Germinal center (tissue), 1 donor: ENCODE measurements at regions not wholly inside any gene's neighbourhood (a gene's known extent, or its start where the extent isn't known, plus 50 kb on each side); places are given as distances from the start of the nearest gene placed in this dataset.
"Not testable (repeated sequence)": the region's sequence is repeated elsewhere in the genome, so short reads cannot be mapped to it uniquely, and the experiment has no call there.

Experiments
- DNase-seq: peaks from one replicate; pipeline ENCODE4 v3.0.0; 2012; ENCODE audit warnings: mixed read lengths, low spot score

DNA sequence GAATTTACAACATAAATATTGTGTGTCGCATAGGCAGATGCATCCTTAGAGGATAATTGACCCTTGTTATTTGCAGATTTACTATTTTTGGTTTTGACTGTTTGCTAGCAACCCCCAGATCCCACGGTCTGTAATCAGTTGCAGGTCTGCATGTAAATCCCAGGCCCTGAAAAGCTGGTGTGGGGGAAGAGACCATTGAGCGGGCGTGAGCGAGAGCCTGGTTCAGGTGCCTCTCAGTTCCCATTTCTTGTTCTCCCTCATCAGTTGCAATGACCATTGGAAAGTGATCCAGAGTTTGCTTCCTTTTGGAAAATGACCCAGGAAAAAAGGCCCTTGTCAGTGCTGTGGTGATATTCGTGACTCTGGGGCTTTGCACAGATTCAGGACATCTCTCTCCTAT is 238.9 kb downstream of the UACA start:
- DNase-seq: no peak

DNA sequence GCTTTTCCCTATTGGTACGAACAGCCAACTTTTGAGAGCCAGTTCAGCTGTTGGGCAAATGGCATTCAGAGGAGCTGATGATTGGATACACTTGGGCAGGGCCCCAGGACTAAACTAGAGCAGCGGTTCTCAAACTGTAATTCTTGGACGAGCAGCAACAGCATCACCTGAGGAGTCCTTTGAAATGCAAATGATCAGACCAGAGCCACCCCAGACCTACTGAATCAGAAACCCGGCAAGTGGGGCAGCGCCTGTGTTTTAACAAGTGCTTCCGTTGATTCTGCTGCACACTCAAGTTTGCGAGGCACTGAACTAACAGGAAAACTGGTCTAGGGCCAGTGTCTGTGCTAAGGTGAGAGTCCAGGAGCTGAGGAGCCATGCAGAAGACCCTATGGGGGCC is 239.7 kb downstream of the UACA start:
- no peak for DNase-seq

DNA sequence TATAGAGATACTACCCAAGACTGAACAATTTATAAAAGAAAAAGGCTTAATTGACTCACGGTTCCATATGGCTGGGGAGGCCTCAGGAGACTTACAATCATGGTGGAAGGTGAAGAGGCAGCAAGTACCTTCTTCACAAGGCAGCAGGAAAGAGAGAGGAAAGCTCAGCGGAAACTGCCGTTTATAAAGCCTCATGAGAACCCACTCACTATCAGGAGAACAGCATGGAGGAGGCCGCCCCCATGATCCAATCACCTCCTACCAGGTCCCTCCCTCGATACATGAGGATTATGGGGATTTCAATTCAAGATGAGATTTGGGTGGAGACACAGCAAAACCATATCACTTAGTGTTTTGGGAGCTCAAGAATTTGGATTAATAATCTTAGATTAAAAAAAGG is 240.2 kb downstream of the UACA start:
- DNase-seq: no peak

DNA sequence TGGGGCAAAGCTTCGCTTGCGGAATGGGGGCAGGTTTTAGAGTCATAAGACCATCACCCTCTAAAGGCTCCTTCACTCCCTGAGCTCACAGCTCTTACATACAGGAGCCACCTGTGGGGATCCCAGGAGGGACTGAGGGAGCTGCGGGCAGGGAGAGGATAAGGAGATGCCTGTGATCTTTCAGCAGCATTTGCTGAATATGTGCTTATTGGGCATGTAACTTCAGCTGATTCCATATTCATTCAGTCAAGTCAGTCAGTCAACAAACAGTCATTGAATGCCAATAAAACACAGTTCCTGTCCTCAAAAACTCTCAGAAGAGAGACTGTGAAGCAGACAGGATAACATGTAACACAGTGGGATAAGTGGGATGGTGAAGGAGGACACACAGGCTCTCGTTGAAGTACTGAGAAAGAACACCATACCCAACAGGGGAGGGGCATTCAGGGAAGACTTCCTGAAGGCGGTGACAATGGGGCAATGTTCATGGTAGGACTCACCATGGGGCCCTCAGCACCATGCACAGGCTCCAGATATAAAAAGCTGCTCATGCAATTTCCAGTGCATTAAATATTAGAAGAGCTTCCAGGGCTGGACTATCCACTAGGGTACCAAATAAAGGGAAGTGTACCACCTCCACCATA is 240.9 kb downstream of the UACA start:
- DNase-seq: no peak

DNA sequence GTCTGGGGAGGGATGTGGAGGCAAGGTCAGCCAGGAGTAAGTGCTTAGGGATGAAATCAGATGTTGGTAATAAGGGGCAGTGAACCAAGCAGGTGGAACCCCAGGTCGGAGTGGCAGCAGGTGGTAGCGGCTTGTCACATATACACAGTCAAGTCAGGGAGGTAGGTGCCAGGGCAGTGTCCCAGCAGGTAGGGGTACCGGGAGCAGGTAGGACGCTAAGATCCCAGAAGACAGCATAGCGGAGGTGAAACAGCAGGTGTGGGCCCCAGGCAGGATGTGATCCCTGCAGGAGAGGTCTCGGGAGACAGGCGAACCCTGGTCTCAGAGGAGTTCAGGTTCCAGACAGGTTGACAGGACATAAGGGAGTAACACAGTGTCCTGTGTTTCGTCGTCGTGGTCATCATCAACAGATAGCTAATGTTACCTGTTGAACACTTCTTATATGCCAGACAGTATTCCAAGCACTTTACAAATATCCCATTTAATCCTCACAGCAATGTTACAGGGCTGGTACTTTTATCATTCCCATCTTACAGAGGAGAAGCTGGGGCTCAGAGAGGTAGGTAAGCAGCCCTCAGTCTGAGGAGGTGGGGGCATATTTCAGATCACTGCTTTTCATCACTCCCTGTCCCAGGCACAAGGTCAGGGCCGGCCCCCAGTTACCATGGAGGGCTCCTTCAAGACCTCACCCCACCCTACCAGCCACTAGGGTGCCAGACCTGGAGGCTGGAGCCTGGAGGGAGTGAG is 241.6 kb downstream of the UACA start:
- DNase-seq: no peak

DNA sequence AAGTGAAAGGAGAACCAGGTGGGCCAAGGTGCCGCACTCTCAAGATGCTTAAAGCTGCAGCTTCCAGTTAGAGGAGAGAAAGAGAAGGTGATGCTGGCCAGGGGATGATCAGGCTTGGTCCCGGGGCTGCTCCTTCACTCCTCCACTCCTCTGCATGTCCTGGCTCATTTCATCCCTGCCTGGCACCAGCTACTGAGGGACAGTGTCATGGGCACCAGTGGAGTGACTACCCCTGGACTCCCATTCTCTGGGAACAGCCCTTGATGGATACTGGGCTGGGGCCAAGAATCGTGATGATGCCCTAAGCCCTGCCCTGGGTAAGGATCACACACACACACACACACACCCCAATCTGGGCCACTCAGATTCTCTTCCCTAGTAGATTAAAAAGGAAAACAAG is 243.7 kb downstream of the UACA start:
- DNase-seq: no peak

DNA sequence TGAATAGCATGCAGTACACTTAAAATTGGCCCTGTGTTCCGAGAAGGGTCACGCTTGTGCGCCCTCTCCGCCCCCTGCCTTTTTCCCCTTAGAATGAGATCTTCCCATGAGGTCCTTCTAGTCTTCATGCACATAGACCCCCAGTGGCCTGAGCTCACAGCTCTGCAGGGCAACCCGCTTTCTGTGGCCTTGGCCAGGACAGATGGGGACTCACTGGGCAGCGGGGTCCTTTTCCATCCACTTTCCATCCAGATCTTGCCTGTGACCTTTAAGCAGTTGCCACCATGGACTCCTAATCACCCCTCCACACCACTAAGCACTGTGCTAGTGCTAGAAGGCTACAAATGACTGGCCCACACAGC is 244.4 kb downstream of the UACA start:
- no peak for DNase-seq

DNA sequence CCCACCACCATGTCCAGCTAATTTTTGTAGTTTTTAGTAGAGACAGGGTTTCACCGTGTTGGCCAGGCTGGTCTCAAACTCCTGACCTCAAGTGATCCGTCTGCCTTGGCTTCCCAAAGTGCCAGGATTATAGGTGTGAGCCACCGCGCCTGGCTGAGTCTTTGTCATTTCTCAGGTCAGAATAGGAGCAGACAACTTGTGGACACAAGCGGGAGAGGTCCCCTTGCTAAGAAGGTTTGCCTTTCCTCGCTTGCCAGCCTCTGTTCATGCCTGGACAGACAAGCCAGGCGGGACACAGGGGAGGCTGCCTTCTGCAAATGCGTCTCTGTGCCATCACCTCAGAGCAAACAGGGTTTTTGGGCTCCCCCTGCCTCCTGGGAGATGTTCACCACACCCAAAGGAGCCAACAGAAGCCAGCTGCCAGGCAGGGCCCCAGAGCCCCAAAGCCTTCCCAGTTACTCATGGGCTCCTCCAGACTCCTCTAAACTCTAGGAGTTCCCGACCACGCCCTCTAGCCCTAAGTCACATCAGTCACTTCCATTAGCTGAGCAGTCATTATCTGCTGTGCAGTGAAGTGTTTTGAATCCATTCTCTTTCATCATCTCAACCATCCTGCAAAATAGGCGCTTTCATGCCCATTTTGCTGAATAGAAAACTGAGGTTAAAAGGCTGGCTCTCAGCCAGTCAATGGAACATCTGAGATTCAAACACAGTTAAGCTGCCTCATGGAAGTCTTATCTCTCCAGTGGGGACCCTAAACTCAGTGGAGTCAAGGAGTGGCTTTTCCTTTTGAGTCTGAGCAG is 245.0 kb downstream of the UACA start:
- DNase-seq: no peak

DNA sequence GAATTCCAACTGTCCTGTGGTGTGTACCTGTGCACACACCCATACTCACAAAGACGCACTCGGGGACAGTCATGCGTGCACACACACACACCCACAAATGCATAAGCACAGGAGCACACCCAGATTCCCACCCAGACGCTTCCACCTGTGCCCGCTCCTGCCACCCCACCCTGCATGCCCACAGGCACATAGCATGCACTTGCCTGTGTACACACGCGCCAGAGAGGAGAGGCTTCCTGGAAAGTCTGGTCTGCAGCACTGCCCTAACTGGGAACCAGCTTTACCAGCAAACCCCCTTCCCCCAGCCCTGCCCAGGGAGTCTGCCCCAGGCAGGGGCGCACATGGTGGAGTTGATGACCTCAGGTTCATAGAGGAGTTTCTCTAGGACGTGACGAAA is 246.2 kb downstream of the UACA start:
- no peak for DNase-seq

DNA sequence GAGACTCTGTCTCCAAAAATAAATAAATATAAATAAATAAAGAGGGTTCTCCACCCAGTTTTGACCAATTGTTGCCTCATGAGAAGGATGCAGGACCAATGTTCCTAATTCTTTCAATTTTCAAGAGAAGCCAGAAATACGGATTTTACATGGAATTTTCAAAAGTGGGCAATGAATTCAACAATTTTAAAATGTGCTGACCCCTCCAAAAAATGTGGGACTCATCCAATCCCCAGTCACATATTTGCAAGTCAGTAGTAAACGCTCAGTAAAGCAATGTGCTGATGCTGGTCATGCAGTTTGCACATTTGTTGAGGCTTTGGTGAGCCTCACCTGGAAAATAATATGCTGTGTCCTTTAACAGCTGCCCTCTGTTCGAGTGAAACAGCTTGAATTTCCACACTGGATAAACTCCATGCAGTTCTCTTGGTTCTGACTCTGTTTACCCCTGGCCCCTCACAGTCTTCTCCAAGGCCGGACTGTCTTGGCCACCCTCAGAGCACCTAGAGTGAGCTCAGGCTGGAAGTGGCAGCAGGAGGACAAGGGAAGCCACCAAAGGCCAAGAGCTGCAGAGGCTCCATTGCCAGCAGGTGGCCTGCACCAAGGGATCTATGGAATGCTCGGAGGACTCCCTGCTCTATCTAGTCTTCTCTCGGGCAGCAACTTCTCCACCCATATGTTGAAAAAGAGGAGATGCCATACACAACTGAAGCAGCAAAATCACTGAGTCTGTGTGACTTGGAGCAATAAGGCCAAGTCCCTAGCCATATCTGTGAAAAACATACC is 246.8 kb downstream of the UACA start:
- DNase-seq: no peak

DNA sequence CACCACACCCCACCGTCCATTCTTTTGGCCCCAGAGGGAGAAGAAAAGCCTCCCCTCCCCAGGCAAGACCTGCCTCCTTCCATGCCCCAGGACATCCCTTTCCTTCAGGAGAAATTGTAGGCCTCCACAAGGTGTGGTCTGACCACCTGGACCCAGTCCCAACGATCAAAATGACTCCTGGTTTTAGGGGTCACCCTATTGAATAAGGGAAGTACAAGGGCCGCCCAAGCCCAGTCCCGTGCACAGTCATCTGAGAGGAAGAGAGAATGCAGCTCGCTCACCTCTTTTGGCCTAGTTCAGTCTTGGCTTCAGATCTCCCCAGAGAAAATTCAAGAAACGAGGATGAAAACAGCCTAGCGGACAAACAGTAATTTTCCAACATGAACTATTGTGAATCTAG is 249.1 kb downstream of the UACA start:
- no peak for DNase-seq

DNA sequence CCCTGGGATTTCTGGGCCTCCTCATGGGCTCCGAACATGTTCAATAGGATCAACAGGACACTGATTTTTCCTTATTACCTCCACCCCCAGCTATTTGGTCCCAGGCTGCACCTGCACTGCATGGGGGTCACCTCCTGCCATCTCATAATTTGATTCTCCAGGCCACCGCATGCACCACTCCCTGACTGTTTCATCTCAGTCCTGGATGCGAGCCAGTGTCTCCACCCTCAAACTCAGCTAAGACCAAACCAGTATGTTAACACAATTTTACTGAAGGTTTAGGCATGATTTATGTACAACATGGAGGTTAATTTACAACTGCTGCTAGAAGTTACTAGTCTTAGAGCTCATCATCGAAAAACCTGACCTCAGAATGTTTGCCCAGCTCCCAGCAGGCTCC is 249.5 kb downstream of the UACA start:
- no peak for DNase-seq

DNA sequence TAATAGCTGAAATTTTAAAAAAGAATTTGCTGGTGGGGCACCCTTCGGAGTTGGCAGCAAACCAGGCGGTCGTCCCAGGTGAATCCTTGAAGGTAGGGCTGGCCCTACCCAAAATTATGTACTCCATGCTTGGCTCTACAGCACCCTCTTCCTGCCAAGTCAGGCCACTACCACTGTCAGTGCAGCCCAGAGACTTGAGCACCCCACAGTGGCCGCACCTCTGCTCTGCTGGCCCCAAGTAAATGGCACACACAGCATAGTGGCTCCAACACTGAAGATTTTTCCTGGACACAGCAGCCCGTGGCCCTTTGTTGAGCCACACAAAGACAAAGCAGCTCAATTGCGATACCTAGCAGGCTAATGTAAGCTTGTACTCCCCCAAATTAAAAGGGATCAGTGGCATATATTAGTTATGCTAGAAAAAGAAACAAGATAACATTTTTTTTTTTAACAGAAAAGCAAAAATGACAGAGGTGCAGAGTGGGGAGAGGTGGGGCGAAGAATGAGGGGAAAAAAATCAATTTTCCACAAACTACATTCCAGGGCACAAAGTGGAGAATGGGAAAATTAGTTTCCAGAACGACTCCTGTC is 250.5 kb downstream of the UACA start:
- DNase-seq: peak; percentile 87

DNA sequence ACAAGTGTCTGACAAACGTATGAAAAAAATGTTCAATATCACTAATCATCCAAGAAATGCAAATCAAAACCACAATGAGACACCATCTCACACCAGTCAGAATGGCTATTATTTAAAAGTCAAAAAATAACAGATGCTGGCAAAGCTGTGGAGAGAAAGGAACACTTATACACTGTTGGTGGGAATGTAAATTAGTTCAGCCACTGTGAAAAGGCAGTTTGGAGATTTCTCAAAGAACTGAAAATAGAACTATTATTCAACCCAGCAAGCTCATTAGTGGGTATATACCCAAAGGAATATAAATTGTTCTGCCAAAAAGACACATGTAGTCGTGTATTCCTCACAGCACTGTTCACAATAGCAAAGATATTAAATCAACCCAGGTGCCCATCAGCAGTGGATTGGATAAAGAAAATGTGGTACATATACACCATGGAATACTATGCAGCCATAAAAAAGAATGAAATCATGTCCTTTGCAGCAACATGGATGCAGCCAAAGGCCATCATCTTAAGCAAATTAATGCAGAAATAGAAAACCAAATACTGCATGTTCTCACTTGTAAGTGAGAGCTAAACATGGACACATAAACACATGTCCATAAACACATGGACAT is 251.3 kb downstream of the UACA start:
- DNase-seq: not testable (repeated sequence)

DNA sequence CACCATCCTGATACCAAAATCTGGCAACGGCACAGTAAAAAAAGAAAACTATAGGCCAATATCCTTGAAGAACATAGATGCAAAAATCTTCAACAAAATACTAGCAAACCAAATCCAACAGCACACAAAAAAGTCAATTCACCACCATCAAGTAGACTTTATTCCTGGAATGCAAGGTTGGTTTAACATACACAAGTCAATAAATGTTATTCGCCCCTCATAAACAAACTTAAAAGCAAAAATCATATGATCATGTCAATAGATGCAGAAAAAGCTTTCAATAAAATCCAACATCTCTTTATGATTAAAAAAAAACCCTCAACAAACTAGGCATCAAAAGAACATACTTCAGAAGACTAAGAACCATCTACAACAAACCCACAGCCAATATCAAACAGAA is 252.9 kb downstream of the UACA start:
- DNase-seq: no peak

DNA sequence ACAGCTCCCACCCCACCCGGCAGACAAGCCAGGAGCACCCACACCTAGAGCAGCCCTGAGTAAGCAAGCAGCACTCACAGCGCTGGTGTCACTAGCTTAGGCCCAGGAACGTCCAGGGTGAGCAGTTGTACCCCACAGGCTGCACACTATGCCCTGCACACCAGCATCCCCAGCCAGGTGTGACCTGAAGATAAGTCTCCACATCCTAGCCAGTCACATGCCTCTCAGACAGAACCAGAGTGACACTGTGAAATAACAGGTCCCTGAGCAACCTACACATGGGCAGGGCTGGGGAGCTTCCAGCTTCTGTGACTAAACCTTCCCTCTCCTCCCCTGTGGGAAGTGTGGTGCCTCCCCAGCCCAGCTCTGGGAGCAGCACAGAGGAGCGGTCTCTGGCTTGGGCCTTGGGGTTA is 253.6 kb downstream of the UACA start:
- no peak for DNase-seq

DNA sequence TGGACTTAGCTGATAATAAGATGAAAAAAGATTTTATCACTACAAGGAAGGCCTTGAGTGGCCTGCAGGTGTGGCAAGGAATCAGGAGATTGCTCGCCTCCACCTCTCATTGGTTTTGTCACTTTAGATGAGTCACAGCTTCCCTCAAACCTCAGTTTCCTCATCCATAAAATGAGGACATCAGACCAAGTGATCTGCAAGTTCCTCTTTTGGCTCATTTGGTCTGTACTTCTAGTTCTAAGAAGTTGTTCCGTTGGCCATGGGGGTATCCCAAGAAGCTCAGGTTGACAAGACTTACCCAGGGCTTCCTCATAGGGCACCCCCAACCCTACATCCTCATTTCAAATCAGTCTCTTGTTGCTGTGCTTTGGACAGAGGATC is 254.1 kb downstream of the UACA start:
- peak; percentile 26 for DNase-seq

DNA sequence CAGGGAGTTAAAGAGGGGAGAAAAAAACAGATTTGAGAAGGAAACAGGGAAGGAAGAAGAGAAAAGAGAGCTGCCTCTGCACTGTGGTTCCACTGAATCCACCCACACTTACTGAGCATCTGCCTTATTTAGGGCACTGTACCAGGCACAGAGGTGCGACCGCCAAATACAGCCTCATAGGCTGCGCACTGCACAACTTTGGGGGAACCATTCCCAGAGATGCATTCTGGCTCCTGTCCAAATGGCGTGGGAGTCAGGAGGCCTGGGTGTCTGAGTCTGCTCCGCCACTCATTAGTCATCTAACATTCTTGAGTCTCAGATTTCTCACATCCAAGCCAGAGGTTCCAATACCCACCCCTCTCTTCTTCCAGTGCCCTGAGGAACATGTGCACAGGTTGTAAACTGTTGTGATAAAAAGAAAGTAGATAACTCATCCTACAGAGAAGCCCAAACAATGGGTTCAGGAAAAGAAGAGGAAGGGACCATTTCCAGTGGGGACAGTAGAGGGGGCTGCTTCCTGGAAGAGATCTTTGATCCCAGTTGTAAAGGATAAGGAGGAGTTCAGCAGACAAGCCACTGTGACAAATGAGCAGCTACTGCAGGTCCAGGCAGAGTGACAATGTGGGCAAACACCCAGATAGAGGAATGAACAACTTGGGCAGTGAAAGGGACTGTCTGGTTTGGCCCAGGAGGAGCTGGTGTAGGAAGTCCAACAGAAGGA is 254.6 kb downstream of the UACA start:
- no peak for DNase-seq

DNA sequence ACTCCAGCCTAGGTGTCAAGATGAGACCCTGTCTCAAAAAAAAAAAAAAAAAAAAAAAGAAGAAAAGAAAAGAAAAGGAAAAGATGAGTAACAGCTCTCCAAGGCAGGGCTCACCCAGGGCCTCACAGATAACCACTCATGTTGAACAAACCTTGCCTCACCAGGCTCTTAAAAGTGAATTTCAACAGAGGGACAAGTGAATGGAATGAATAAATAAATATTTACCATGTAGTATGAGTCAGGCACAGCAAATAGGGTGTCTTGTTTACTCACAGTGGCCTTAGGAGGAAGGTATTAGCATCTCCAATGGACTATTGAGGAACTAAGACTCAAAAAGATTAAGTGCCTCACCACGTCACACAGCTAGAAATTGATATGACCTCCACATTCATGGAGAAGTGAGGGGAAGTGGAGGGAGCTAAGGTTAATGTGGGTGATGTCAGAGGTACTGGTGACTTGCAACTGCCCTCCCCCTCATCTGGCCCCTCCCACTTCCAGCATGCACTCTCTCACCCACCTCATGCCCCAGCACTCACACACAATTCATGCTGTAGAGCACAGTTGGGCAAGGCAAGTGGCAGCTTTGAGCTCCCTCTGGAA is 255.5 kb downstream of the UACA start:
- peak; percentile 62 for DNase-seq
